GM21390 (cell line): ENCODE measurements at regions not wholly inside any gene's neighbourhood (a gene's known extent, or its start where the extent isn't known, plus 50 kb on each side); places are given as distances from the start of the nearest gene placed in this dataset.
A peak's percentile ranks its signal among the peaks of the same experiment; 100 is the strongest.
"Not testable (repeated sequence)": the region's sequence is repeated elsewhere in the genome, so short reads cannot be mapped to it uniquely, and the experiment has no call there.

Source experiments
- ATAC-seq: cut with Tn5 transposase; IDR thresholded peaks from one replicate; pipeline ENCODE4 v1.9.1; 2021; ENCODE audit not compliant: unreplicated experiment

- ATAC-seq, result no peak
Observed at GRCh38 chr14:49250109-49250508, 336.1 kb downstream of the RPS29 start.

DNA sequence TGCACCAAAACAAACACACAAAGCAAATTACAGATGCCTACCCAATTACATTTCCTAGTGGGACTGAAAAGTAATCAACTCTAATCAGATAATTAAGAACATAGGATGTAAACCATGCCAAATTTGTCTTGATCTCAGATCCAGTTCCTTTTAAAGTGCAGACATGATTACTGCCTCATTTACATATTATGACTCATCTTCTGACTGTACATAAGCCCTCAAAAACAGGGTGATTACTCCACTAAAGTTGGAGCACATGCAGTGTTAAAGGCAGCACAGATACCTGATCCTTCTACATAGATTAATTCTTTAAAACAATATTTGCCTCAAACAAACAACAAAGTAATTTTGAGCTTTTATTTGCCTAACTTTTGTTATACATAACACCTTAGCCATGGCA lies 337.2 kb downstream of the RPS29 start:
- peak; percentile 58 for ATAC-seq

GRCh38 chr14:49243777-49244176 lies 342.4 kb downstream of the RPS29 start:
- ATAC-seq, result not testable (repeated sequence)

DNA sequence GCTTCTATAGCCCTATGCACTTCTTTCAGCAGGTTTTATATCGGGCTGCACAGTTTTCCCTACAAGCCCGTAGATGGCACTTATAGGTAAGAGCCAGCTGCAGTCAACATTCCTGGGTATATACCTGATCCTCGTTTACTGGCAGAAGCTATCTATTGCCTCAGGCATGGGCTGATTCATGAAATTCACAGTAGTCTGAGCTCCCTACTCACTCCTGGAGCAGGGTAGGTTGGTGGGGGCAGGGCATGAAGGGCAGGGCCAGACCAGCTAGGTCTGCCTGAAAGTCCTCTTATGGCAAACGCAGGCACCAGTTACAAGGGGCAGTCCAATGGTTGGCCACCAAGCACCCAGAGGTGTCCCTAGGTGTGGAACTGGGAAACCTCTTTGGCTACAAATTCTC lies 345.8 kb downstream of the RPS29 start:
- ATAC-seq, result no peak

GRCh38 chr14:49228552-49228951 lies 357.6 kb downstream of the RPS29 start:
- no peak for ATAC-seq

DNA sequence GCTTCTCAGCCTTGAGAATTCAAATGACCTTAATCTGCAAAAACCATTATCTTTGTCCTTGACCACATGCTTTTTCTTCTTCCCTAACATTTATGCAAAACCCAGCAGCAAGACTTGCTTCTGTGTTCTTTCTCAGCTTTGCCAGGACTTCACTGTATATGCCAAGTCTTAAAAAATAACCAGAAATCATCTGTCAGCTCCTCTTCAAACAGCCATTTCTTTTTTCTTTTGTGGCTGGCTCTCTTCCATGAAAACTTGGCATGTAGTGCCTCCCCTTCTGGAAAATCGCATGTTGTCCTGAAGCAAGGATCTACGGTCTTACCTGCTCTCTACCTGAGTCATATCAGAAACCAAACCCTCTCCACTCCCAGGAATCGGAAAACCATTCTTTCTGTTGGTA lies 364.9 kb downstream of the RPS29 start:
- ATAC-seq, result no peak

- ATAC-seq, result no peak
Observed at GRCh38 chr14:49220492-49220891, 365.7 kb downstream of the RPS29 start.

- ATAC-seq, result no peak
Observed at GRCh38 chr14:49218436-49219092, 367.6 kb downstream of the RPS29 start.

- no peak for ATAC-seq
Observed at GRCh38 chr14:49212721-49213120, 373.5 kb downstream of the RPS29 start.

DNA sequence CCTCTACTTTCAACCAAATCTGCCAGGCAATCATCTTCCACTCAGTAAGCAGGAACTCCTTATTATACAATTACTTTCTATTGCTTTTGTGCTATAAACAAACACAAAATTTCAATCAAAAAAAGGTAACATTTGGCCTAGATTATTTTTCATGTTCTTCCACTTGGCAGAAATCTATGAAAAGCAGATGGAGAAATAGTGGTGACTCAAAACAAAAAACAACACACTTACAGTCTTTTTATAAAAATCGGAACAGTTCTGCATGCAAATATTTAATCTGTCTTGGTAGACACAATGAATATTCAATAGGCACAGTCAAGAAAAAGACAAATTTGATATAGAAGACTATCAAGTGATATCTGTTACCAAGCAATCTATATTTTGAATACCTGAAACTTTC lies 376.8 kb downstream of the RPS29 start:
- no peak for ATAC-seq

DNA sequence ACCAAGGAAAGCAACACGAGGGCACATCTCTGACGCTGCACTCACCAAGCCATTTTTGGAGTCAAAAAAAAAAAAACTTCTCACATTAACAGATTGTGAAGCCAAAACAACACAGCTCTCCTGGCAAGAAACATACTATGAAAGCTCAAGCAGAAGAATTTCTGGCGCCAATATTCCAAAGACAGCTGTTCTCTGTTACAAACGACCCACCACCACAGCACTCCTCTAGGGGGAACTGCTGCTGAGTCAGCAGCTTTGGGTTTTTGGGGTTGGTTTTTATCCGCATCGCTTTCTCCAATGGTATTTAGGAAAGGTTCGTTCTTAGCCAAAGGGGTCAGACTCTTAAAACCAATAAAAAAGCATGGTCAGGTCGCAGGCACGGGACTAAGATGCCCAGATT lies 379.4 kb downstream of the RPS29 start:
- no peak for ATAC-seq

DNA sequence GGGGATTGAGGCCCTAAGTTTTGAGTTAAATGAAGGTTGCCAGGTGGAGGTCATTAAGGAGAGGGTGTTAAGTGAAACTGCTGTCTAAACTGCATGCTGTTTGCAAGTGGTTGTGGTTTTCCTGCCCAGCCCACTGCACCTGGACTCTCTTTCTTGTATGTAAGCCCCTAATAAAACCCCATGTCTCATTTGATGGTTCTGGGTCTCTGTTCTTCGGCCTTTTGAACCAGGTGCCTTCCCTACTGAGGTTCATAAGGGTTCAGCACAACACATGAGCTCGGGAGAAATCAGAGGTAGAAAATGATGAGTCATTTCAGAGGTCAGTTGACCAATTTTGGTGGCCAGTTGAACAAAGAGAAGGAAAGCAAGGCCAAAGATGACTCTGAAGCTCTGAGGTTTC lies 382.5 kb downstream of the RPS29 start:
- no peak for ATAC-seq

DNA sequence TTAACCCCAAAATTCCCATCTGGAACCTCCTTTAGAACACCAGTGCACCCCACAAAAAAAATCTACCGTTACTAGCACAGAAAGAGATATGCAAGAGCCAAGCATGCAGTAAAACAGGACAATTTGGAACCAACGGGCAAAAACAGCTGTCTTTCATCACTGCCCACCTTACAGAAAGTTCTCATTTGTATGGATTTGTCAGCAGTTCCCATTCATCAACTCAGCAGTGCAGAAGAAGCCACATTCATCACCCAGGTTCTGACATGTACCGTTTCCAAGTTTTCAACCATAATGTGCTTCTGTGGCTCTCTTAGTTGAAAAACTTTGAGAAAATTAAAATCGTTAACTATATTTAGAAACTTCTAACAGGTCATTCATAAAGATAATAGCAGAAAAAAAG lies 387.0 kb downstream of the RPS29 start:
- ATAC-seq, result no peak

DNA sequence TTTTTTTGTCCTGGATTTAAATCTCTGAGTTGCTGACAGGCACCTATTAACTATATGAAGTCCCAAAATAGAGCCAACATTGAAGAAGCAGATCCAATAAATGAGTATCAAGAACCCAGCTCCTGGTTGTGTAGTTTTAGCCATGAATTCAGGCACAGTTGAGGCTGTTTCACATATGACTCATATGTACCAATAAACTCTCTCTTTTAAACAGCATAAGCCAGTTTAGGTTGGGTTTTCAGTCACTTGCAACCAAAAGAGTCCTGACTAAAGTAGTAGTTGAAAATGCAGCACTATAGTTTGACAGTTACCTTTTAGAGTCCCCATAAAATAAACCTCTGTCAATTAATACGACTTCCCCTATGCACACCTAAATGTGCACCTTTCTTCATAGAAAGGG lies 389.9 kb downstream of the RPS29 start:
- no peak for ATAC-seq

DNA sequence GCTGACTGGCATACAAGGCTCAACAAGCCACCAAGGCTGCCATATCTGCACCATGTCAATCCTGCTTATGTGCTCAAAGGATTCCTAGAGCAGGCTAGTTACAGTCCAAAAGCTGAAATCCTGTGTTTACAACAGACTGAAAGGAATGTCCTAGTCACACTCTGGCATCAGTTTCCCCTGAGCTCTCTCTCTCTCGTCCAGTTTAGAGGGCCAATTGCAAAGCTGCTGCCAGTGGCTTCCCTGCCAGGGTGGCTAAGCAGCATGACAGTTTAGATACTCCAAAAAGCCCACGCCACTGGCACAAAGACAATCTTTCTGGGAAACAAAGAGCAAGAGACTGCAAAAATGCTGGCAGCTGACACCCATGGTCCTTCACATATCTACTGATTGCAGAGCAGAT lies 392.1 kb downstream of the RPS29 start:
- ATAC-seq, result no peak

- ATAC-seq, result peak; percentile 95
Observed at GRCh38 chr14:49193332-49194065, 392.7 kb downstream of the RPS29 start.

- ATAC-seq, result no peak
Observed at GRCh38 chr14:49191380-49191779, 394.8 kb downstream of the RPS29 start.

- ATAC-seq, result no peak
Observed at GRCh38 chr14:49189375-49189774, 396.8 kb downstream of the RPS29 start.

GRCh38 chr14:49187799-49188198 lies 398.4 kb downstream of the RPS29 start:
- no peak for ATAC-seq

DNA sequence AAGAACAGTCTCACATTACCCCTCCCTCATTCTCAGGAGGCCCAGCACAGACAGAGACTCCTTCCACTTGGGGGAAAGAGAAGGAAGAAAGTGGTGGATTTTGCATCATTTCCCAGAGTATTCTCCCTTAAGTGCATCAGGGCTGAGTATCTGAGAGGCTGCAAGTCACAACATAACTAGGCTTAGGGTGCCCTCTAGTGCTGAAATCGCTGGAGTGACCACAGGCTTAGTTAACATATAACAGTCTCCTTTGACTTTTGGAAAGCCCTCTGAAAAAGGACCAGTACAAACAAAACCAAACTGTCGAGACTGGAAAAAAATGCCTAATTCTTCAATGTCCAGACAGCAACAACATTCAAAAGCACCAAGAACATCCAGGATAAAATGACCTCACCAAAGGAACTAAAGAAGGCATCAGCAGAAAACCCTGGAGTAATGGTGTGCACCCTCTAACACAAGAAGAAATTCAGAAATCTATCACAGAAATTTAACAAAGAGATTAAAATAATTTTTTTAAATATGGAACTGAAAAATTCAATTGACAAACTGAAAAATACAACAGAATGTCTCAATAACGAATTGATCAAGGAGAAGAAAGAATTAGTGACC lies 412.3 kb downstream of the RPS29 start:
- peak; percentile 95 for ATAC-seq

DNA sequence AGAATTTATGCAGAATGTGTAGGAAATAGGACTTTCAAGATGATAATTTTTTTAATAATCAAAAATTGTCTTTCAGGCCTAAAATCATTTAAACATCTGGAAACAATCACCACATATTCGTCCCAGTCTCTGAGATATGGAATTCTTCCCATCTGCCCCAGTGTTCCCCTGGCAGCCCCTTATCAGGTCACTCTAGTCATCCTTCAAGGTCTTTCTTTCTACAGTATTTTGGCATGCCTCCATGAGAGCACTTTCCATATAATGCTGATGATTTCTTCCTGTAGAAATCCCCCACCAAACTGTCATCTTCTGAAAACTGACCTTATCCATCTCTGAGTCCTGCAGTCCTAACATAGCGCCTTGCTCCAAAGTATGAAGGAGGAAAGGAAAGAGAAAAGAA lies 422.1 kb downstream of the RPS29 start:
- no peak for ATAC-seq

GRCh38 chr14:49160983-49161382 lies 425.2 kb downstream of the RPS29 start:
- ATAC-seq, result no peak
